ENCODE measurements at regions not wholly inside any gene's neighbourhood (a gene's known extent, or its start where the extent isn't known, plus 50 kb on each side); places are given as distances from the start of the nearest gene placed in this dataset.
"Not testable (repeated sequence)": the region's sequence is repeated elsewhere in the genome, so short reads cannot be mapped to it uniquely, and the experiment has no call there.

- no peak for DNase-seq
Measured at GRCh38 chr9:109986521-109986991, 206.6 kb downstream of the PALM2AKAP2 start.

DNA sequence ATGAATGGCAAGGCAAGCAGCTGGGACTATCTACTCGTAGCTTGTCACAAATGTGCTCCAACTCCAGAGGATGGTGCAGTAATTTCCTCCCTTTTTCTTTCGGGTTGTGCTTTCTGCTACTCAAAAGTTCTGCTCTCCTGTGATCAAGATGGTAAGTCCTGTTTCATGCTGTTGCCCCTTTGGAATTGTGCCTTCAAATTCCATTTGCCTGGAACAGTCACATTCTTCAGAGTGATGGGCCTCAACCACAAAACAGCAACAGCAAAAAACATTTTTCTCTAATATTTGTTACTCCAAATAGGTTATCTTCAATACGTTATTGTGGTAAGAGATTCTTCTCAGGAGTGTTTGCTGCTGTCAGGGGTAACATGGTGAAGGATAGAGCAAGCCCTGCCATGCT, 209.3 kb downstream of the PALM2AKAP2 start:
- DNase-seq: no peak

DNA sequence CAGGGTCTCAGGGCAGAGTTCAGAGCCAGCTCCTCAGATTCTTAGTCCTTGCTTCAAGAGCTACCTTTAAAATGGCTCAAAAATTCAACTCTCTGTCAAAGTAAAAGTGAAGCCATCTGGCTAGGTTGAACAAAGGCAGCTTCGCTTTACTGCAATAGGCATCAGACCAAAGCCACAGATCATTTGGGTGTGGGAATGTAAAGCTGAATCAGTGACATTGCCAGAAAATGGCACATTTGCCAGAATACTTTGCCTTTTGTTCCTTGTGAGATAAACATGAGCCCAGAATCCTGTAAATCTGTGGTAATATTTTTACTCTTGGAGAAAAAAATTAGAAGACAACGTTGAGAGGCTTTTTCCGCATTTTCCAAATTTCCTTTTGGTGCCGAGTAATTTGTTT, 210.5 kb downstream of the PALM2AKAP2 start:
- no peak for DNase-seq

DNA sequence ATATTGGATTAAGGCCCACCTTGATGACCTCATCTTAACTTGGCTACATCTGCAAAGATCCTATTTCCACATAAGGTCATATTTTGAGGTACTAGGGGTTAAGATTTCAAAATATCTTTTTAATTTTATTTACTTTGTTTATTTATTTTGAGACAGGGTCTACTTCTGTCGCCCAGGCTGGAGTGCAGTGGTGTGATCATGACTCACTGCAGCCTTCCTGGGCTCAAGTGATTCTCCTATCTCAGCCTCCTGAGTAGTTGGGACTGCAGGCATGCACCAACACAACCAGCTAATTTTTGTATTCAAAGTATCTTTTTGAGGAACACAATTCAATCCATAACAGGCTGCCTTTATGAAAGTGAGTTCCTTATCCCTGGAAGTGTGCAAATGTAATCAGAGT, 212.3 kb downstream of the PALM2AKAP2 start:
- DNase-seq: no peak

- no peak for DNase-seq
Measured at GRCh38 chr9:109993250-109993978, 213.4 kb downstream of the PALM2AKAP2 start.

DNA sequence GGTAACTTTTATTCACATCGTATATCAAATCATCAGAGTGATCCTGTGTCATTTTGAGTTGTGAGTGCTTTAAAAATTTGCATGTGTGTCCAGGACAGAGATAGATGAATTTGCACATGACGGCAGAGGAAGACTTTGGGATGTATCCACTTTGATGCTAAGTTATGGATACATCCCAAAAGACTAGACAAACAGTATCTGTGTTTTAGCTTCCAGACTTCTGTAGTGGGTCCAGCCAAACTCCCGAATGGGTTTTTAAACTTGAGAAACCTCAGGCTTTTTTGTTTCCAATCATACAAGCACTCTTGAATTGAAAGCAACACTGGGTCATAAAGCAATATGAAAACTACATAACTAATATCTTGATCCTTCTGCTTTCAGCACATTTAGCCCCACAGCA, 213.8 kb downstream of the C9orf152 start:
- no peak for DNase-seq

DNA sequence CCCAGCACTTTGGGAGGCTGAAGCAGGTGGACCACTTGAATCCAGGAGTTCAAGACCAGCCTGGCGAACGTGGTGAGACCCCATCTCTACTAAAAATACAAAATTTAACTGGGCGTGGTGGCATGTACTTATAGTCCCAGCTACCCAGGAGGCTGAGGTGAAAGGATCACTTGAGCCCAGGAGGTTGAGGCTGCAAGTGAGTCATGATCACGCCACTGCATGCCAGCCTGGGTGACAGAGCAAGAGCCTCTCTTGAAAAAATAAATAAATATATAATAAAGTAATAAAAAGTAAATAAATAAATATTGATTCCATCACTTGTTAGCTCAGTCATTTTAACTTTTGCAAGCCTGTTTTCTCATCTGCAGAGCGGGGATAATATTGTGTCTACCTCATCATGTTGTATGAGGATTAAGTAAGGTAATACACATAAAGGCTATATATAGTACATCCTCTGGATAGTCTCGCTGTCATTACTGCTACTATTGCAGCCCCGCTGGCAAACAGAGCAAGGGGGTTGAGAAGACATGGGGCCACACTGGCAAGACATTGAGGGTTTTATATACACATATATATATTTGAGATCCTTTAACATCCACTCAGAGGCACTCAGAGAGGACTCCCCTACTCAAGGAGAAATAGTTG, 210.9 kb downstream of the C9orf152 start:
- no peak for DNase-seq

DNA sequence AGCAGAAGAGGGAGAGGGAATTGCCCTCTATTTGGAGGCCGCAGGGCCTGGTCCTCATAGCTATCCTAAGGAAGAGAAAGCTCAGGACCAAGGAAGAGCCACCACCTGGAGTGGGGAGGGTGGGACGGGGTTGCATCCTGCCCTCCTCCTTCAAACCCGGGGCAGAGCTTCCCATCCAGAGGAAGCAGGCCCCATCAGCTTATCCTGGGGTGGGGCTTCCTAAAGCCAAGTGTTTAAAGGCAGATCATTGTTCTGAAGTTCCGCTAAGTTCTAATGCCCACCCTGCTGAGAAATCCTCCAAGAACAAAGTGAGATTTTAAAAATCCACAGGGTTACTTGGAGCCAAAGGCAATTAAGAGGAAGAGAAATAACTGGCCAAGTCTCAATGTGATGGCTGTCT, 210.3 kb downstream of the C9orf152 start:
- DNase-seq: no peak

DNA sequence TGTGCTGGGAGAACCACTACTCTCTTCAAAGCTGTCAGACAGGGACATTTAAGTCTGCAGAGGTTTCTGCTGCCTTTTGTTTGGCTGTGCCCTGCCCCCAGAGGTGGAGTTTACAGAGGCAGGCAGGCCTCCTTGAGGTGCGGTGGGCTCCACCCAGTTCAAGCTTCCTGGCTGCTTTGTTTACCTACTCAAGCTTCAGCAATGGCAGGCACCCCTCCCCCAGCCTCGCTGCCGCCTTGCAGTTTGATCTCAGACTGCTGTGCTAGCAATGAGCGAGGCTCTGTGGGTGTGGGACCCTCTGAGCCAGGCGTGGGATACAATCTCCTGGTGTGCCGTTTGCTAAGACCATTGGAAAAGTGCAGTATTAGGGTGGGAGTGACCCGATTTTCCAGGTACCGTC, 202.4 kb downstream of the C9orf152 start:
- DNase-seq: peak; percentile 66

DNA sequence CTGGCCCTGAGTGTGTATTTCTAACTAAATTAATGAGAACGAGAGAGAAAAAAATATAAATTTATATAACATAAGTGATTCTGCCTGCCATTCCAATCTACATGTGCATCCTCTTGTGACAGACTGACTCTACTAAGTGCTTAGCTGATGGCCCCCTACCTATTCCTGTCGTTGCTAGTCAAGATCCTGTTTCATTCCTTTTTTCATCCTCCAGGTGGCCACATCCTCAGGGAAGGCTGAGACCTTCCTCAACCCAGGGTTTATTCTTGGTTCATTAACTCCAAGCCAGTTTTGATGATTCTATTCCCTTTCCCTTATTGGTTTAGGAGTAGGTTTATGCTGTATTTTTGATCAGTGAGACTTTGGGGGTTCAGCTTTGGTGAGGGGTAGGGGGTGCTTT, 201.3 kb downstream of the C9orf152 start:
- no peak for DNase-seq

DNA sequence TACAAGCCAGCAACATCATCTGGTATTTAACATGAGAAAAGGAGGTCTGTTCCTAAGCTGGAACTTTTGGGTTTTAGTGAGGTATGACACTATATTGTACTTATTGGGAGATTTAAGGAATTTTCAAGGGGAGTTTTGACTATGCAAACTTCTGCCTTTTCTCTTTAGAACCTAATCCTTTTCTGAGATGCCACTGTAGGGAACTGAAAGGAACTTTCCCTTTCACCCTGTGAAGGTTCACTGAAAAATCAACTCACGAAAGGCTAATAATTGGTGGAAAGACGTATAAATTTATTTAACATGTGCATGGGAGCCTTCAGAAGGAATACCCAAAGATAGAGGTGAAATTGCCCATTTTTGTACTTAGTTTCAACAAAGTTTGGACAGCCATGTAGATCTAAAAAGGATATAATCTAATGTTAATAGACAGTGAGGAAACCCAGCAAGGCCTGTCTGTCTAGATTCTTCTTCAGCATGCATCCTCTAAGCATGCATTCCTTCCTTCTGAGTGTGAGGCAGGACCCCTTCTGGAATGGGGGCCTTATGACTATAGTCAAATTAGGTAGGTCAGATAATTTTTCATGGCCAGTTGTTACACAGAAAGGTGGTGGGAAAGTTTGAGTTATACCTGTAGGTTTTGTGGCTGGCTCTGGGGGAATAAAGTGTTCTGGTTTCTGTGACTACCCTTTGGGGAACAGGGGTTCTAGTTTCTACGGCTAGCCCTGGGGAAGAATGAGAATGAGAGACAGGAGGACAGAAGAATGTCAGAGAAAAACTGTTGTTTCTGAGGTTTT, 200.3 kb downstream of the C9orf152 start:
- no peak for DNase-seq

- no peak for DNase-seq
Measured at GRCh38 chr9:110008663-110009062, 199.3 kb downstream of the C9orf152 start.

DNA sequence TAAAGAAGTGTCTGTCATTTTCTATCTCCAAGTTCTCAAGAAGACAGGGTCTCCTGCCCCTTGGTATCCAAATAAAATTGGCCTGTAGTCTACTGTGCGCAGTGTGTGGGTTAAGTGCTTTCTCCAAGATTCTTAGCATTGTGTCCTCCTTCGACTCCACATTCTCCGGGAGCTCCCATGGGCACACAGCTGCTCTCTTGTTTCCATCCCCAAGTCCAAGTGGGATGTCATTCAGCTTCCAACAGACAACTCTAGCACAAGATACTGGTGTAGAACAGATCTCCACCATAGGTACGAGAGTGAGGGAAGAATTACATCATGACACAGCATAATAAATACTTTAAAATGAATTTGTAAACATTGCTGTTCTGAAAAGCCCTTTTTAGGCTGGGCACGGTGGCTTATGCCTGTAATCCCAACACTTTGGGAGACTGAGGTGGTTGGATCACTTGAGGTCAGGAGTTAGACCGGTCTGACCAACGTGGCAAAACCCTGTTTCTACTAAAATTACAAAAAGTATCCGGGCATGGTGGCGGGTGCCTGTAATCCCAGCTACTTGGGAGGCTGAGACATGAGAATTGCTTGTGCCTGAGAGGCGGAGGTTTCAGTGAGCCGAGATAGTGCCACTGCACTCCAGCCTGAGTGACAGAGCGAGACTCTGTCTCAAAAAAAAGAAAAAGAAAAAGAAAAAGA, 196.2 kb downstream of the C9orf152 start:
- no peak for DNase-seq

- no peak for DNase-seq
Measured at GRCh38 chr9:110013064-110013463, 194.9 kb downstream of the C9orf152 start.

DNA sequence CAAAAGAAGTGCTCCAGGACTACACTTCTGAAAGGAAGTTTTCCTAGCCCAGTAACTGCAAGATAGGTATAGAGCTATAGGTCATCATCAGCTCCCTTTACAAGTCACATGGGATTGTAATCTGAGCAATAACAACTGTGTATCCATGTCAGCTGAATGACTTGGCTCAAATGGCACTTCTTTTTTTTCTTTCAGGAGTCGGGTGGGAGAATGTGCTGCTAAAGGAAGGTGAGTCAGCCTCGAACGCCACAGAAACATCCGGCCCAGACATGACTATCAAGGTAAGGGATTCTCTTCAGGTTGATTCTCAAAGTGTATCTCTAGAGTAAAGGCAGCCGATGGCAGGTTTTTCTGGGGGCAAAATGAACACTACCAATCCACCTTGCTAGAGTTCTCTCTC, 192.2 kb downstream of the C9orf152 start:
- peak; percentile 3 for DNase-seq

GRCh38 chr9:110016340-110016739, 191.6 kb downstream of the C9orf152 start:
- no peak for DNase-seq

DNA sequence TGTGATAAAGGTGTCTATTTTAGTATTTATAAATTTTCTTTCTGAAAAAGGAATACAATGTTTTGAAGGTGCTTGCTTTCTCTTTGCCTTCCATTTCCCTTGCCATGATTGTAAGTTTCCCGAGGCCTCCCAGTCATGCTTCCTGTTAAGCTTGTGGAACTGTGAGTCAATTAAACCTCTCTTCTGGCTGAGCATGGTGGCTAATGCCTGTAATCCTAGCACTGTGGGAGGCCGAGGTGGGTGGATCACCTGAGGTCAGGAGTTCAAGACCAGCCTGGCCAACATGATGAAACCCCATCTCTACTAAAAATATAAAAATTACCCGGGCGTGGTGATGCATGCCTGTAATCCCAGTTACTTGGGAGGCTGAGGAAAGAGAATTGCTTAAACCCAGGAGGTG, 187.7 kb downstream of the C9orf152 start:
- not testable (repeated sequence) for DNase-seq

GRCh38 chr9:110021891-110022290, 186.1 kb downstream of the C9orf152 start:
- DNase-seq: no peak

DNA sequence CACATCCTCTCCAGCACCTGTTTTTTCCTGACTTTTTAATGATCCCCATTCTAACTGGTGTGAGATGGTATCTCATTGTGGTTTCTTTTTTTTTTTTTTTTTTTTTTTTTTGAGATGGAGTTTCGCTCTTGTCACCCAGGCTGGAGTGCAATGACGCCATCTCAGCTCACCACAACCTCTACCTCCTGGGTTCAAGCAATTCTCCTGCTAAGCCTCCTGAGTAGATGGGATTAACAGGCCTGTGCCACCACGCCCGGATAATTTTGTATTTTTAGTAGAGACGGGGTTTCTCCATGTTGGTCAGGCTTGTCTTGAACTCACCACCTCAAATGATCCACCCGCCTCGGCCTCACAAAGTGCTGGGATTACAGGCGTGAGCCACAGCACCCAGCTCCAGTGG, 184.7 kb downstream of the C9orf152 start:
- not testable (repeated sequence) for DNase-seq

GRCh38 chr9:110025551-110026170, 182.3 kb downstream of the C9orf152 start:
- DNase-seq: no peak

- DNase-seq: no peak
Measured at GRCh38 chr9:110027671-110028081, 180.3 kb downstream of the C9orf152 start.

- DNase-seq: no peak
Measured at GRCh38 chr9:110028271-110028670, 179.7 kb downstream of the C9orf152 start.

- no peak for DNase-seq
Measured at GRCh38 chr9:110028676-110029075, 179.3 kb downstream of the C9orf152 start.

All from activated effector memory CD4-positive, alpha-beta T cell treated with Interleukin-2 at 50 U/mL for 16 hours (primary cell).